SK-N-SH (cell line): ENCODE measurements at regions not wholly inside any gene's neighbourhood (a gene's known extent, or its start where the extent isn't known, plus 50 kb on each side); places are given as distances from the start of the nearest gene placed in this dataset.
A peak's percentile ranks its signal among the peaks of the same experiment; 100 is the strongest.
"Not testable (repeated sequence)": the region's sequence is repeated elsewhere in the genome, so short reads cannot be mapped to it uniquely, and the experiment has no call there.

Source experiments
- CTCF ChIA-PET: fragments of 300-600, 350-600 bp; formaldehyde crosslinking; extraction: SDS; loops from one replicate; lab custom pipeline; 2021; lab: Yijun Ruan, JAX
- POLR2A ChIA-PET: fragments of 350-600 bp; sonication (Branson Sonifier 250); formaldehyde crosslinking; extraction: SDS; loops from one replicate; lab custom pipeline; 2020; ENCODE audit warnings: antibody characterized with exemption, inconsistent platforms; lab: Yijun Ruan, JAX
- DNase-seq: peaks from one replicate; pipeline ENCODE4 v3.0.0; 2012
- H2AFZ ChIP-seq: fragments of 200-600 bp; sonication (generic); 2 replicates; pipeline ENCODE4 v1.8.1; 2016; ENCODE audit warnings: antibody characterized with exemption, mild to moderate bottlenecking, low read depth
- H3F3A ChIP-seq: fragments of 200-600 bp; sonication (generic); replicated peaks from 2 replicates; pipeline ENCODE3; 2016; ENCODE audit warnings: antibody characterized with exemption, mild to moderate bottlenecking; ENCODE audit not compliant: insufficient read depth
- H3K27ac ChIP-seq, 2 experiments: fragments of 200-500 bp in 1 of 2; fragments of 200-600 bp in 1 of 2; sonication (Bioruptor generic) in 1 of 2; sonication (generic), shearing (Covaris generic) in 1 of 2; 2 replicates each; pipeline versions ENCODE4 v1.5.1 to v1.6.1; 2014 to 2016; ENCODE audit warnings: low read depth in 2 of 2, inconsistent platforms in 1 of 2, low read length in 1 of 2, mild to moderate bottlenecking in 1 of 2, mixed read lengths in 1 of 2
- H3K27me3 ChIP-seq: fragments of 200-600 bp; sonication (generic), shearing (Covaris generic); 2 replicates; pipeline ENCODE4 v1.6.1; 2016; ENCODE audit warnings: mixed run types; ENCODE audit not compliant: insufficient read depth
- H3K36me3 ChIP-seq, 2 experiments: fragments of 200-500 bp in 1 of 2; fragments of 200-600 bp in 1 of 2; sonication (Bioruptor generic) in 1 of 2; sonication (generic) in 1 of 2; replicated peaks in 1 of 2; 2 replicates each; pipeline versions ENCODE3 to v1.5.1; 2014 to 2016; ENCODE audit warnings: low read length in 1 of 2, mild to moderate bottlenecking in 1 of 2; ENCODE audit not compliant: insufficient read depth in 2 of 2, control insufficient read depth in 1 of 2
- H3K4me1 ChIP-seq, 2 experiments: fragments of 200-500 bp in 1 of 2; fragments of 200-600 bp in 1 of 2; sonication (Bioruptor generic) in 1 of 2; sonication (generic), shearing (Covaris generic) in 1 of 2; 2 replicates each; pipeline versions ENCODE4 v1.5.1 to v1.6.1; 2014 to 2016; ENCODE audit warnings: low read depth in 1 of 2, low read length in 1 of 2, mixed run types in 1 of 2; ENCODE audit not compliant: insufficient read depth in 2 of 2, control insufficient read depth in 1 of 2
- H3K4me2 ChIP-seq: fragments of 200-600 bp; sonication (generic), shearing (Covaris generic); 2 replicates; pipeline ENCODE4 v1.6.1; 2017; ENCODE audit warnings: mixed run types
- H3K4me3 ChIP-seq, 2 experiments: fragments of 200-500 bp in 1 of 2; fragments of 200-600 bp in 1 of 2; sonication (Bioruptor generic) in 1 of 2; sonication (generic), shearing (Covaris generic) in 1 of 2; 2 replicates each; pipeline versions ENCODE4 v1.5.1 to v1.8.1; 2014 to 2016; ENCODE audit warnings: low read depth in 2 of 2, inconsistent platforms in 1 of 2, low read length in 1 of 2, mild to moderate bottlenecking in 1 of 2, mixed read lengths in 1 of 2, moderate library complexity in 1 of 2
- H3K79me2 ChIP-seq: fragments of 200-600 bp; sonication (generic); 2 replicates; pipeline ENCODE4 v1.8.1; 2017; ENCODE audit warnings: mild to moderate bottlenecking; ENCODE audit not compliant: insufficient read depth
- H3K9ac ChIP-seq: fragments of 200-600 bp; sonication (generic); 2 replicates; pipeline ENCODE4 v1.6.1; 2017; ENCODE audit warnings: mixed run types
- H3K9me2 ChIP-seq: fragments of 200-600 bp; sonication (generic); 2 replicates; pipeline ENCODE4 v1.6.1; 2017; ENCODE audit warnings: mixed run types
- H3K9me3 ChIP-seq: fragments of 200-600 bp; sonication (generic); 2 replicates; pipeline ENCODE4 v1.6.1; 2017; ENCODE audit warnings: mixed run types, mild to moderate bottlenecking, moderate library complexity
- H4K20me1 ChIP-seq: fragments of 200-600 bp; sonication (generic); 2 replicates; pipeline ENCODE4 v1.6.1; 2017; ENCODE audit warnings: mild to moderate bottlenecking, mixed run types; ENCODE audit not compliant: insufficient read depth
- CHD2 ChIP-seq: fragments of 150-350 bp; IDR thresholded peaks from 2 replicates; pipeline ENCODE4 v1.6.1; 2018; ENCODE audit warnings: low read length; ENCODE audit not compliant: partially characterized antibody
- ELF1 ChIP-seq: IDR thresholded peaks from 2 replicates; pipeline ENCODE4 v1.4.0; 2012
- FOXJ3 ChIP-seq: sonication (generic); formaldehyde crosslinking; IDR thresholded peaks from 2 replicates; pipeline ENCODE4 v1.5.1; 2020; ENCODE audit warnings: mild to moderate bottlenecking, missing genetic modification reagents
- FOXM1 ChIP-seq: IDR thresholded peaks from 2 replicates; pipeline ENCODE4 v1.4.0; 2012; ENCODE audit warnings: low read depth, mild to moderate bottlenecking
- MXI1 ChIP-seq: IDR thresholded peaks from 2 replicates; pipeline ENCODE4 v1.6.1; 2012; ENCODE audit warnings: mild to moderate bottlenecking, low read depth, low read length, improper control_type of control experiment
- NRF1 ChIP-seq: IDR thresholded peaks from 2 replicates; pipeline ENCODE4 v1.6.1; 2012; ENCODE audit warnings: low read depth, mild to moderate bottlenecking, low read length
- RAD21 ChIP-seq: IDR thresholded peaks from 2 replicates; pipeline ENCODE4 v1.6.1; 2012; ENCODE audit warnings: mild to moderate bottlenecking, low read length
- RFX5 ChIP-seq: IDR thresholded peaks from 2 replicates; pipeline ENCODE4 v1.6.1; 2012; ENCODE audit warnings: mild to moderate bottlenecking, improper control_type of control experiment, low read length
- RXRA ChIP-seq: IDR thresholded peaks from 2 replicates; pipeline ENCODE4 v1.4.0; 2012; ENCODE audit warnings: low read depth, mild to moderate bottlenecking, borderline replicate concordance
- SMC3 ChIP-seq: IDR thresholded peaks from 2 replicates; pipeline ENCODE4 v1.6.1; 2012; ENCODE audit warnings: low read depth, low read length, improper control_type of control experiment
- TAF1 ChIP-seq: IDR thresholded peaks from 2 replicates; pipeline ENCODE4 v1.6.1; 2012; ENCODE audit warnings: low read depth, mild to moderate bottlenecking, low read length, moderate library complexity, borderline replicate concordance
- TCF12 ChIP-seq: IDR thresholded peaks from 2 replicates; pipeline ENCODE4 v1.4.0; 2012
- YY1 ChIP-seq: IDR thresholded peaks from 2 replicates; pipeline ENCODE4 v1.4.0; 2012; ENCODE audit warnings: low read depth, mild to moderate bottlenecking
- WGBS: methylation state at CpG from one replicate; pipeline ENCODE4 v1.1.6; 2017; ENCODE audit warnings: low lambda C conversion rate; 5-methylcytosine and 5-hydroxymethylcytosine counted together
- TF ChIP-seq, protein P1 (sequence below): fragments of 150-350 bp; IDR thresholded peaks from 2 replicates; pipeline ENCODE4 v1.6.1; 2017; ENCODE audit warnings: antibody characterized with exemption, low read length, low read depth, borderline replicate concordance
- TF ChIP-seq, protein P2 (sequence below): IDR thresholded peaks from 2 replicates; pipeline ENCODE4; 2012
- TF ChIP-seq, protein P3 (sequence below): IDR thresholded peaks from 2 replicates; pipeline ENCODE4 v1.4.0; 2012; ENCODE audit warnings: low read depth, borderline replicate concordance
- TF ChIP-seq, protein P4 (sequence below): IDR thresholded peaks from 2 replicates; pipeline ENCODE4 v1.4.0; 2012; ENCODE audit warnings: low read depth, borderline replicate concordance

DNA sequence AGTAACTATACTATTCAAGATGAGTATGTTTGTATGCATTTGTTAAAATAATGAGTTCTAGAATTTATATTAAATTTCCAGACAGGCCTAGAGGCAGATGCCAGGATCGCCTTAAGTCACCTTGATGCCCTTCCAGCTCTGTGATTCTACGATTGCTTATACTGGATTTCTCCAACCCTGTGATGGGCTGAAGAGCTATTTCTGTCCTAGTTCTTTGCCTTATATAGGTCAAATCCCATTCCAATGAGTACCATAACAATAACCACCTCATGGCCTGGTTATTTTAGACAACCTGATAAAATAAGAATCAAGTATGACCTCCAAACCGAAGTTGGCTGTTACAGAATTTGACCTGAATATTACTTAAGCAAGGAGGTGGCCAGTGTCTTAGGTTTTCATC is 79.8 kb upstream of the BLID start:
- WGBS, result 96% methylated on average over 3 of the region's 3 CpGs
- no peaks in the 10 kb centered on the region for H4K20me1 ChIP-seq
- H3K9me2 ChIP-seq, result no peaks in the 10 kb centered on the region
- no peaks in the 10 kb centered on the region for H3K9me3 ChIP-seq
- ChIA-PET POLR2A (no interaction called here), CTCF (interaction anchor here (1.2 to 3.1 kb wide), 4 partner anchors 8 to 88 kb away, joined by 3 to 16 read pairs (median 8); no protein-coding TSS in a partner anchor)
- peaks cover 0 to 64% of the 10 kb centered on the region in 2 experiments for H3K4me1 ChIP-seq
- peak overlapping the region; percentile 56; the same call in 1 of the 2 replicates for H3K4me2 ChIP-seq
- H3K36me3 ChIP-seq, result no peaks in the 10 kb centered on the region
- H3K27me3 ChIP-seq, result no peaks in the 10 kb centered on the region
- no peak for DNase-seq
- TF ChIP-seq RFX5, result no peak
- H3K79me2 ChIP-seq, result peaks cover 93% of the 10 kb centered on the region
- H3F3A ChIP-seq, result peaks cover 55% of the 10 kb centered on the region
- no peak overlapping the region for H2AFZ ChIP-seq
- H3K9ac ChIP-seq, result no peak overlapping the region
- H3K4me3 ChIP-seq, result no peak overlapping the region
- peak overlapping the region; percentile 76 to 99; a peak in 3 of 4 replicates for H3K27ac ChIP-seq

DNA sequence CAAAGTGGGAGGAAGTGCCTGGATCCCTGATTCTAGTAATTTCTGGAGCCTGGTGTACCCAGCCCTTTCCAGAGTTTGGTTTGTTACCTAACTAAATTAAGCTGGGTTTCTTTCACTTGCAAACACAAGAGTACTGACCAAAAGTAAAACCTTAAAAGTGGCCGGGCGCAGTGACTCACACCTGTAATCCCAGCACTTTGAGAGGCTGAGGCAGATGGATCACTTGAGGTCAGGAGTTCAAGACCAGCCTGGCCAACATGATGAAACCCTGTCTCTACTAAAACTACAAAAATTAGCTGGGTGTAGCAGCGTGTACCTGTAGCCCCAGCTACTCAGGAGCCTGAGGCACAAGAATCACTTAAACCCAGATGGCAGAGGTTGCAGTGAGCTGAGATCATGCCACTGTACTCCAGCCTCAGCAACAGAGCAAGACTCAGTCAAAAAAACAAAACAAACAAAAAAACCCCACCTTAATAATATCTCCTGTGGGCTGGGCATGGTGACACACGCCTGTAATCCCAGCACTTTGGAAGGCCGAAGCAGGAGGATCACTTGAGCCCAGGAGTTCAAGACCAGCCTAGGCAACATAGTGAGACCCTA is 78.0 kb upstream of the BLID start:
- DNase-seq, H3K36me3 ChIP-seq, H3K27me3 ChIP-seq, H3K9me2 ChIP-seq, H3K4me3 ChIP-seq, H4K20me1 ChIP-seq, H3K9me3 ChIP-seq, POLR2A ChIA-PET, H3K4me2 ChIP-seq, H2AFZ ChIP-seq: not testable (repeated sequence)
- Histone ChIP-seq H3K4me1 (peaks cover 0 to 73% of the 10 kb centered on the region in 2 experiments), H3F3A (peaks cover 72% of the 10 kb centered on the region), H3K27ac (peak overlapping the region in 1 of 2 experiments; percentile 99; a peak in 3 of 4 replicates), H3K9ac (peak overlapping the region; percentile 20; the same call in 1 of the 2 replicates), H3K79me2 (peaks cover 84% of the 10 kb centered on the region)
- WGBS, result 88% methylated on average over 5 of the region's 5 CpGs
- CTCF ChIA-PET, result interaction anchor here (0.7 to 3.1 kb wide), 5 partner anchors 10 to 541 kb away, joined by 3 to 16 read pairs (median 6); no protein-coding TSS in a partner anchor

DNA sequence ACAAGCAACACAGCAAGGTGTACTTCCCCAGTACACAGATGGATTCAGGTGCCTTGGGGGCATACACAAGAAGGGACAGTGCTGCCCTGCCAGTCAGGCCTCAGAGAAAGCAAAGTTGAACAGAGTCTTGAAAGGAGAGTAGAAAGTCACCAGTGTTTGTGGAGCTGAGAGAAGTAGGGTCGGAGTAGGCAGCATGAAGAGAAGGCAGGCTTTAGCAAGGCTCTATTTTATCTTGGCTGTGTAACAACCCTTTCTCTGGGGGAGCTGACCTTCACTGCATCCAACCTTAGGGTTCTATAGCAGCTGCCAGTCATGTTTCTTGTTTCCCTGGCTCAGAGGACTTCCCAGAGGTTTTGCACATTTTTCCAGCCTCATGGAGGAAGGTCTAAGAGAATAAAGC is 77.4 kb upstream of the BLID start:
- Histone ChIP-seq H3K79me2 (peaks cover 79% of the 10 kb centered on the region), H3K4me1 (peaks cover 0 to 71% of the 10 kb centered on the region in 2 experiments), H4K20me1 (no peaks in the 10 kb centered on the region), H3K4me3 (no peak overlapping the region), H2AFZ (no peak overlapping the region), H3F3A (peaks cover 77% of the 10 kb centered on the region), H3K9ac (peak overlapping the region; percentile 20; the same call in 1 of the 2 replicates), H3K9me2 (no peaks in the 10 kb centered on the region), H3K9me3 (no peaks in the 10 kb centered on the region), H3K27ac (peak overlapping the region; percentile 69 to 99; a peak in 3 of 4 replicates), H3K27me3 (no peaks in the 10 kb centered on the region), H3K4me2 (peak overlapping the region; percentile 34; the same call in 1 of the 2 replicates), H3K36me3 (no peaks in the 10 kb centered on the region)
- no peak for DNase-seq
- POLR2A ChIA-PET, result no interaction called here
- WGBS, result 50% methylated on average over 1 of the region's 1 CpG
- CTCF ChIA-PET, result interaction anchor here (1.7 to 3.1 kb wide), 2 partner anchors 10 to 541 kb away, joined by 6 to 16 read pairs; no protein-coding TSS in a partner anchor
- no peak for TF ChIP-seq TAF1
- TF ChIP-seq SMC3, result no peak
- TF ChIP-seq, protein P1, sequence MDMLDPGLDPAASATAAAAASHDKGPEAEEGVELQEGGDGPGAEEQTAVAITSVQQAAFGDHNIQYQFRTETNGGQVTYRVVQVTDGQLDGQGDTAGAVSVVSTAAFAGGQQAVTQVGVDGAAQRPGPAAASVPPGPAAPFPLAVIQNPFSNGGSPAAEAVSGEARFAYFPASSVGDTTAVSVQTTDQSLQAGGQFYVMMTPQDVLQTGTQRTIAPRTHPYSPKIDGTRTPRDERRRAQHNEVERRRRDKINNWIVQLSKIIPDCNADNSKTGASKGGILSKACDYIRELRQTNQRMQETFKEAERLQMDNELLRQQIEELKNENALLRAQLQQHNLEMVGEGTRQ, result no peak
- TF ChIP-seq NRF1, result no peak
- TF ChIP-seq FOXM1, result no peak
- TF ChIP-seq RFX5, result no peak
- TF ChIP-seq, protein P2, sequence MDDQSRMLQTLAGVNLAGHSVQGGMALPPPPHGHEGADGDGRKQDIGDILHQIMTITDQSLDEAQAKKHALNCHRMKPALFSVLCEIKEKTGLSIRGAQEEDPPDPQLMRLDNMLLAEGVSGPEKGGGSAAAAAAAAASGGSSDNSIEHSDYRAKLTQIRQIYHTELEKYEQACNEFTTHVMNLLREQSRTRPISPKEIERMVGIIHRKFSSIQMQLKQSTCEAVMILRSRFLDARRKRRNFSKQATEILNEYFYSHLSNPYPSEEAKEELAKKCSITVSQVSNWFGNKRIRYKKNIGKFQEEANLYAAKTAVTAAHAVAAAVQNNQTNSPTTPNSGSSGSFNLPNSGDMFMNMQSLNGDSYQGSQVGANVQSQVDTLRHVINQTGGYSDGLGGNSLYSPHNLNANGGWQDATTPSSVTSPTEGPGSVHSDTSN, result no peak
- TF ChIP-seq RAD21, result no peak
- TF ChIP-seq YY1, result no peak
- no peak for TF ChIP-seq FOXJ3 (CRISPR knock-in tag)
- TF ChIP-seq RXRA, result no peak
- no peak for TF ChIP-seq ELF1
- no peak for TF ChIP-seq CHD2
- no peak for TF ChIP-seq MXI1
- TF ChIP-seq TCF12, result no peak
- TF ChIP-seq, protein P3, sequence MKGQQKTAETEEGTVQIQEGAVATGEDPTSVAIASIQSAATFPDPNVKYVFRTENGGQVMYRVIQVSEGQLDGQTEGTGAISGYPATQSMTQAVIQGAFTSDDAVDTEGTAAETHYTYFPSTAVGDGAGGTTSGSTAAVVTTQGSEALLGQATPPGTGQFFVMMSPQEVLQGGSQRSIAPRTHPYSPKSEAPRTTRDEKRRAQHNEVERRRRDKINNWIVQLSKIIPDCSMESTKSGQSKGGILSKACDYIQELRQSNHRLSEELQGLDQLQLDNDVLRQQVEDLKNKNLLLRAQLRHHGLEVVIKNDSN, result no peak
- TF ChIP-seq, protein P4, sequence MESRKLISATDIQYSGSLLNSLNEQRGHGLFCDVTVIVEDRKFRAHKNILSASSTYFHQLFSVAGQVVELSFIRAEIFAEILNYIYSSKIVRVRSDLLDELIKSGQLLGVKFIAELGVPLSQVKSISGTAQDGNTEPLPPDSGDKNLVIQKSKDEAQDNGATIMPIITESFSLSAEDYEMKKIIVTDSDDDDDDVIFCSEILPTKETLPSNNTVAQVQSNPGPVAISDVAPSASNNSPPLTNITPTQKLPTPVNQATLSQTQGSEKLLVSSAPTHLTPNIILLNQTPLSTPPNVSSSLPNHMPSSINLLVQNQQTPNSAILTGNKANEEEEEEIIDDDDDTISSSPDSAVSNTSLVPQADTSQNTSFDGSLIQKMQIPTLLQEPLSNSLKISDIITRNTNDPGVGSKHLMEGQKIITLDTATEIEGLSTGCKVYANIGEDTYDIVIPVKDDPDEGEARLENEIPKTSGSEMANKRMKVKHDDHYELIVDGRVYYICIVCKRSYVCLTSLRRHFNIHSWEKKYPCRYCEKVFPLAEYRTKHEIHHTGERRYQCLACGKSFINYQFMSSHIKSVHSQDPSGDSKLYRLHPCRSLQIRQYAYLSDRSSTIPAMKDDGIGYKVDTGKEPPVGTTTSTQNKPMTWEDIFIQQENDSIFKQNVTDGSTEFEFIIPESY, result no peak
